ENCODE measurements at regions not wholly inside any gene's neighbourhood (a gene's known extent, or its start where the extent isn't known, plus 50 kb on each side); places are given as distances from the start of the nearest gene placed in this dataset.

DNA sequence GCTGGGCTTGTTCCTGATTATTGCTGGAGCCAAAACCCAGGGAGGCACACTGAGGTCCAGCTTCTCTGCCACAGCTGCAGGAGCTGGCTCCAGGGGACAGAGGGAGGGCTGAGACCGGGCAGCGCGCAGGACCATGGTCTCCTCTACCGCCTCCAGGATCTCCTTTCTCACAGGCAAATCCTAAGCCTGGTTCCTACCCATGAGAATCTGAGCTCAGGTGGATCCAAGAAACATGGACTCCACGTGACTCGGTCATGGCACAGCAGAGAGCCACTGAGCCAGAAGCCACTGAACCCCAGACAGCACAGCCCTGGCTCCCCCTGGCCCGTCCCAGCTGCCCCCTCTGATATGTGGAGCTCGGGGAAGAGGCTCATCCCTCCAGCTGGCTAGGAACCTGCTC, 653.4 kb upstream of the ID2 start:
- TF ChIP-seq, protein P1, sequence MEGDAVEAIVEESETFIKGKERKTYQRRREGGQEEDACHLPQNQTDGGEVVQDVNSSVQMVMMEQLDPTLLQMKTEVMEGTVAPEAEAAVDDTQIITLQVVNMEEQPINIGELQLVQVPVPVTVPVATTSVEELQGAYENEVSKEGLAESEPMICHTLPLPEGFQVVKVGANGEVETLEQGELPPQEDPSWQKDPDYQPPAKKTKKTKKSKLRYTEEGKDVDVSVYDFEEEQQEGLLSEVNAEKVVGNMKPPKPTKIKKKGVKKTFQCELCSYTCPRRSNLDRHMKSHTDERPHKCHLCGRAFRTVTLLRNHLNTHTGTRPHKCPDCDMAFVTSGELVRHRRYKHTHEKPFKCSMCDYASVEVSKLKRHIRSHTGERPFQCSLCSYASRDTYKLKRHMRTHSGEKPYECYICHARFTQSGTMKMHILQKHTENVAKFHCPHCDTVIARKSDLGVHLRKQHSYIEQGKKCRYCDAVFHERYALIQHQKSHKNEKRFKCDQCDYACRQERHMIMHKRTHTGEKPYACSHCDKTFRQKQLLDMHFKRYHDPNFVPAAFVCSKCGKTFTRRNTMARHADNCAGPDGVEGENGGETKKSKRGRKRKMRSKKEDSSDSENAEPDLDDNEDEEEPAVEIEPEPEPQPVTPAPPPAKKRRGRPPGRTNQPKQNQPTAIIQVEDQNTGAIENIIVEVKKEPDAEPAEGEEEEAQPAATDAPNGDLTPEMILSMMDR (IDR thresholded peaks at IDR 0.05) = no peak
- no peak for TF ChIP-seq POLR2A (IDR thresholded peaks at IDR 0.05)
- TF ChIP-seq POLR2AphosphoS5 (IDR thresholded peaks at IDR 0.05) = no peak
